Stimulated activated CD8-positive, alpha-beta memory T cell treated with anti-CD3 and anti-CD28 coated beads, Interleukin-2, amount 100 ng/mL, for 48 hours (primary cell): ENCODE measurements at regions not wholly inside any gene's neighbourhood (a gene's known extent, or its start where the extent isn't known, plus 50 kb on each side); places are given as distances from the start of the nearest gene placed in this dataset.

ENCODE experiments used
- DNase-seq, 2 donors: peaks; one replicate each; pipeline ENCODE4 v3.0.0-alpha.2; 2020; ENCODE audit warnings: low read depth in 2 of 2

DNA sequence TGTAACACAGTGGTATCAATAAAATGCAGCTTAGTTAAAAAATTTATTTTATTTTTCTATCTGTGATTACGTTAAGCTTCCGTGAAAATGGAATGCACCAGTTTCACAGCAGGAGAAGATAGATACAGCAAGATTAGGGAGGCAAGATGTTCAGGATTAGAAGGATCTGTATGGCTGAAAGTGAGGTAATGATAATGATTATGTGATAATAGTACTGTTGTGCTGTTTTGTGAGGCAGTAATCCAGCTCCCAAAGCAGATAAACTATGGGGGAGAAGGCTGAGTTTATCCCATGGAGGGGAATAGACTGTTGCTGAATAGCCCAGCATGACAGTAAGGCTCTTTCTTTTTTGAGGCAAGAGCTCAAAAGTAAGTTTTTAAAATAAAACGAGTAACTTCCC is 216.1 kb upstream of the PRPS1L1 start:
- no peak for DNase-seq

- no peak for DNase-seq
Measured at GRCh38 chr7:18250133-18250532, 222.5 kb upstream of the PRPS1L1 start.

GRCh38 chr7:18257711-18258110 is 230.1 kb upstream of the PRPS1L1 start:
- DNase-seq, result no peak

DNA sequence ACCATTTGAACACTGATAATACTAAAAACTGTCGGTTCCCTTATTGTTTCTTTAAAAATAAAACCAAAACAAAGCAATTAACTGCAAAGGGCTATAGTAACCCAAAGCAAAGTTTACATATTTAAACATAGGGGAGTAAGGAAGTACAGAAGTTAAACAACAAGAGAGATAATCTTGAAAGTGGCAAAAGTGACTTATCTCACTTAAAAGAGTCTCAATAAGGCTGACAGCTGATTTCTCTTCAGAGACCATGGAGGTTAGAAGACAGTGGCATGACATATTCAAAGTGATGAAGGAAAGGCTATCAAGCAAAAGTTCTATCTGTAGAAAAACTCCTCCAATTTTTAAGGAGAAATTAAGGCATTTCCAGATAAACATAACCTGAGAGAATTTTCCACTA is 233.5 kb upstream of the HDAC9 start:
- DNase-seq, result no peak

GRCh38 chr7:18265611-18266281 is 229.8 kb upstream of the HDAC9 start:
- DNase-seq, result no peak

- DNase-seq, result no peak
Measured at GRCh38 chr7:18268571-18268970, 227.0 kb upstream of the HDAC9 start.

DNA sequence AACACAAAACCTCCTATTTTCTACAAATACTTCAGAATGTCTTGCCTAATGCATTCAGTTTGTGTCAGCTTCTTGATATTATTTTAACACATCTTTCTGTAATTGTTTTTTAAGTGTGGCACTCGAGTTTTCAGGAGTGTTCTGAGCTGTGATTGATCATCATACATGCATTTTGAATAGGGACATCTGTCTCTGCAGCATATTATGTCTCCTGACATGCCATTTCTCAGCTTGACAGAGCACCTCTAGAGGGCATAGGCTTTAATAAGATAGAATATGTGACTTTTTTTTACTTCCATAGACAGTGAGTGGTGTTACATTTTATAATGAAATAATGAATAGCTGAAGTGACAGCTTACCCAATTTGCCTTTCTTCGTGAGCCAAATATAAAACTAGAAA is 219.2 kb upstream of the HDAC9 start:
- no peak for DNase-seq

DNA sequence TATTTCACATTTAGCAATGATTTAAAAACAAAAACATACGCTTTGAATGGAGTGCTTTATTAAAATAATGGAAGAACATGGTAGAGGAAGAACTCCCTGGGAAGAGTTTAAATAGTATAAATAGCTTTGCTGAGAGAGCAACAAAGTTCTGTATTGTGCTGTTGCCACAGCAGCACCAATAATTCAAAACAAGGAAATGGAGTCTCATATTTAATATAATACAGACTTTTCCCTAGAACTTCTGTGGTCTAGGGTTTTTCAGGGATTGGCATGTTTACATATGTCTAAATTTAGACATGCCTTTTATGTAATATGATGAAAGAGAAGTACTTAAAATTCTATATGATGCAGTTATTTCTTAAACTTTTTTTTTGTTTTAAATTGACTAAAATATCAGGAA is 217.2 kb upstream of the HDAC9 start:
- no peak for DNase-seq

DNA sequence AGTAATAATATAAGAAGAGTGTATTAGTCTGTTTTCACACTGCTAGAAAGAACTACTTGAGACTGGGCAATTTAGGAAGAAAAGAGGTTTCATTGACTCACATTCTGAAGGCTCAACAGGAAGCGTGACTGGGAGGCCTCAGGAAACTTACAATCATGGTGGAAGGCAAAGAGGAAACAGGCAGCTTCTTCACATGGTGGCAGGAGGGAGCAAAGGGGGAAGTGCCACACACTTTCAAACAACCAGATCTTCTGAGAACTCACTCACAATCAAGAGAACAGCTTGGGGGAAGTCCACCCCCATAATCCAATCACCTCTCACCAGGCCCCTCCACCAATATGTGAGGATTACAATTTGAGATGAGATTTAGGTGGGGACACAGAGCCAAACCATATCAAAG is 212.5 kb upstream of the HDAC9 start:
- DNase-seq, result no peak

GRCh38 chr7:18287482-18287881 is 208.1 kb upstream of the HDAC9 start:
- no peak for DNase-seq

- no peak for DNase-seq
Measured at GRCh38 chr7:18288322-18289037, 207.1 kb upstream of the HDAC9 start.

GRCh38 chr7:18289788-18290187 is 205.8 kb upstream of the HDAC9 start:
- DNase-seq, result no peak

GRCh38 chr7:18290223-18290622 is 205.3 kb upstream of the HDAC9 start:
- DNase-seq, result no peak

DNA sequence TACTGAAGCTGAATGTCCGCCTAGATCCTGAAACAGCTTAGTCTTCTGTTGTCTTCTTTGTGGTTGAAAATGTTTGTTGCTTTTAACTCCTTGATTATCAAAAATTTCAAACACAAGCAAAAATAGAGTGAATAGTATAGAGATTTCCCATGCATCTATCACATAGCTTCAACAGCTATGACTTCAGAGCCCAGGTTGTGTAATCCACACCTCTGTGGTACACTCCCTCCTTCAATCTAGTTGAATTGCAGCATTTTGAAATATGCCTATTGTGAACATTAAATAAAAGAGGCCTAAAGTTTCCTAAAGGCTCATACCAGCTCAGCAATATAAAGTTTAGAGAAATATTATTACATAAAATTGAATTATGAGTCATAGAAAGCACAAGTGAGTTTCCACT is 204.7 kb upstream of the HDAC9 start:
- DNase-seq, result no peak

GRCh38 chr7:18292584-18292983 is 203.0 kb upstream of the HDAC9 start:
- no peak for DNase-seq

- DNase-seq, result no peak
Measured at GRCh38 chr7:18293759-18294158, 201.8 kb upstream of the HDAC9 start.

DNA sequence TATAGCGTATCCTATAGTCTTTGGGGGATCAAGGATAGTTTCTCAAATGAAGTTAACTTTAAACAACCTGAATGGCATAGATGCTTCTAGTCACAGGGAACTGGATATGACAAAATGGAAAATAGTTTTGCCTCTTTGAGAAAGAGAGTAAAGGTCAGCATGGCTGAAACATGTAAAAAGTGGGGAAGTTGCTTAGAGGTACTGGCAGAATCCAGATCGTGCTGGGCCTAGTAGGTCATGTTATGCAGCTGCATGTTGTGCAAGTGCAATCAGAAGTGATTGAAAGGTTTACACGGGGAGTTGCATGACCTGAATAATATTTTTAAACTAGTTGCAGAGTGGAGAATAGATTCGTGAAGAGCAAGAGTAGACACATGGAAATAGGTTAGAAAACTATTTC is 201.1 kb upstream of the HDAC9 start:
- no peak for DNase-seq

DNA sequence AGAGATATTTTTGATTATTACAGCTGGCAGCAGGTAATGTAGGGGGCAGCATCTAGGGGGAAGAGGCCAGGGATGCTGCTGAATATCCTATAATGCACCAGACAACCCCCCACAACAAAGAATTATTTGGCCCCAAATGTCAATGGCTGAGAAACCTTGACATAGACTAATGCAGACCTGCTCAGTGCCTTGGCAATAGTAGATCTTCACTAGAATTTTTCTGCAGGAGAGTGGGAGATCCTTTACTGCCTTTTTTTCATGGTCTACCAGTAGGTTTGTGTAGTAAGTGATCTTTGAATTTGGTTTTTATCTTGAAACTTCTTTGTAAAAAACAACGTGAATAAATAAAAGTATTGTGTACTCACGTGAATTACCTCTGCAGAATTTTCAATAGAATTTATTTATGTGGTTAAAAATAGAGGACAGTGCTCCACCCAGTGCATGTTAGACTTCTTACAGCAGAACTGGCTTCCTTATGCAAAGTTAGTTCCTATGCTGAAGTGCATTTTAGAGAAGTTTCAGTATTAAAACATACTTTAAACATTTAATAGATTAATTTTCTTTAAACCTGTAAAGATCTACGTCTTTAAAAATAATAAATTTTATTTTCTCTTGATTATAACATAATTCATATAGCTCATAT is 199.6 kb upstream of the HDAC9 start:
- DNase-seq, result no peak

DNA sequence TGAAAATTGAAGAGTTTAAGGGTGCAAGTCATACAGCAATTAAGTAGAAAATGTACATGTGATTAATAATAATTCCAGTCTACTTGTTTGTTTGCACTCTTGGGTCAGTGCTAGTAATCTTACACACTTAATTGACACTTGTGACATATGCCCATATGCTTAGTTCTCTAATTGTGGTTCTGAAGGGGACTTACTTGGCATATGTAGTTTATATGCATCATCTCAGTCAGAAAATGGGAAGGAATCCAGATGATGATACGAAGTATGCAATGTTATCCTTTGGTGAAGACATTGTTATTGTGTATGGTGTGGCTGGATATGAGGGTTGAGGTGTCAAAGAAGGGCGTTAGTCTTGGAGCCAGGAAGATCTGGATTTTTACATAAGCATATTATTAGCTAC is 193.5 kb upstream of the HDAC9 start:
- DNase-seq, result no peak

DNA sequence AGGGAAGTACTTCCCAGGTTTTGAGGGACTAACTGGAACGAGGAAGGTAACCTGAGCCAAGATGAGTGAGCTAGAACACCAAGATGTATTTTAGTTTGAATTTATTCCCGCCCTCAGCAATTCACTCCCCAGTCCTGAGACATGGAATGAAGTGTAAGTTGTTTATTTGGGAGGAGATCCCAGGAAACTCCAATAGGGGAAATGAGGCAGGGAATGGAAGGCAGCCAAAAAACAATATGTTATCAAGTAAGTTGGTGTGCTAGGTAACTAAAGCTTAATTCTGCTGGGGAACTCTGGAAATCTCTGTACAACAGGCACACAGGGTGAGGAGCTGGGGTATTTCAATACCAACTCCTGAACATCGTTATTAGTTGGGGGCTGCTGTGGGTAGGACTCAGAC is 189.7 kb upstream of the HDAC9 start:
- DNase-seq, result no peak

- no peak for DNase-seq
Measured at GRCh38 chr7:18306696-18307095, 188.9 kb upstream of the HDAC9 start.

- no peak for DNase-seq
Measured at GRCh38 chr7:18308938-18309337, 186.6 kb upstream of the HDAC9 start.

GRCh38 chr7:18312482-18312881 is 183.1 kb upstream of the HDAC9 start:
- no peak for DNase-seq
